Endothelial cell of umbilical vein (primary cell): ENCODE measurements at regions not wholly inside any gene's neighbourhood (a gene's known extent, or its start where the extent isn't known, plus 50 kb on each side); places are given as distances from the start of the nearest gene placed in this dataset.

ENCODE experiments used
- BruUV-seq: library from RNA; stranded (reverse); fragments of 400-500 nt; replicated peaks from 2 replicates; lab custom pipeline; 2021; lab: Mats Ljungman, UMichigan
- CTCF ChIA-PET: fragments of 300-600, 350-600 bp; sonication (Branson Sonifier 250); formaldehyde crosslinking; loops from one replicate; lab custom pipeline; 2021; ENCODE audit warnings: antibody characterized with exemption, inconsistent platforms; lab: Charles Lee
- POLR2A ChIA-PET: fragments of 300-600, 350-600 bp; sonication (Branson Sonifier 250); formaldehyde crosslinking; loops from one replicate; lab custom pipeline; 2021; ENCODE audit warnings: antibody characterized with exemption, inconsistent platforms; lab: Charles Lee
- DNase-seq: peaks from one replicate; pipeline ENCODE4 v3.0.0-alpha.2; 2011; ENCODE audit warnings: low read depth, low spot score
- FAIRE-seq: peaks from 2 replicates; lab custom pipeline; 2011; peaks lifted over from hg19 to GRCh38; lab: Jason Lieb, UNC
- H2AFZ ChIP-seq: 2 replicates; pipeline ENCODE4 v1.6.0; 2012; ENCODE audit warnings: low read depth, low read length, control low read depth, inconsistent platforms
- H3K27ac ChIP-seq: 2 replicates; pipeline ENCODE4 v1.5.1; 2011; ENCODE audit warnings: low read depth, mild to moderate bottlenecking, control low read depth, low read length, moderate library complexity; ENCODE audit not compliant: insufficient read depth
- H3K27me3 ChIP-seq, 2 experiments: 2 replicates each; pipeline versions ENCODE4 v1.6.0 to v1.6.1; 2011; ENCODE audit warnings: low read length in 2 of 2, mixed read lengths in 1 of 2; ENCODE audit not compliant: control insufficient read depth in 2 of 2, insufficient read depth in 2 of 2
- H3K36me3 ChIP-seq, 2 experiments: 2 replicates in 1 of 2; 3 replicates in 1 of 2; pipeline ENCODE4 v1.5.1; 2011; ENCODE audit warnings: low read length in 2 of 2, mild to moderate bottlenecking in 1 of 2, moderate library complexity in 1 of 2; ENCODE audit not compliant: control insufficient read depth in 2 of 2, insufficient read depth in 2 of 2; ENCODE audit errors: extremely low read depth in 1 of 2
- H3K4me1 ChIP-seq: 3 replicates; pipeline ENCODE4 v1.5.1; 2011; ENCODE audit warnings: mild to moderate bottlenecking, low read length; ENCODE audit not compliant: control insufficient read depth, insufficient read depth; ENCODE audit errors: extremely low read depth
- H3K4me2 ChIP-seq: 2 replicates; pipeline ENCODE4 v1.6.1; 2011; ENCODE audit warnings: low read length, control low read depth, mixed read lengths; ENCODE audit not compliant: insufficient read depth
- H3K4me3 ChIP-seq, 3 experiments: fragments of 200-600 bp in 1 of 3; sonication (generic), shearing (Covaris generic) in 1 of 3; replicated peaks in 1 of 3; 2 replicates each; pipeline ENCODE4 v1.5.1; 2011 to 2016; ENCODE audit warnings: control low read depth in 3 of 3, low read length in 3 of 3, mild to moderate bottlenecking in 2 of 3, inconsistent platforms in 1 of 3, low read depth in 1 of 3, moderate library complexity in 1 of 3; ENCODE audit not compliant: insufficient read depth in 1 of 3
- H3K79me2 ChIP-seq: 2 replicates; pipeline ENCODE4 v1.6.0; 2012; ENCODE audit warnings: low read length, inconsistent platforms; ENCODE audit not compliant: control insufficient read depth, insufficient read depth
- H3K9ac ChIP-seq: replicated peaks from 2 replicates; pipeline ENCODE3; 2011; ENCODE audit warnings: low read length, control low read depth; ENCODE audit not compliant: insufficient read depth; ENCODE audit errors: extremely low read depth
- H3K9me1 ChIP-seq: replicated peaks from 3 replicates; pipeline ENCODE4 v1.6.0; 2011; ENCODE audit warnings: mild to moderate bottlenecking, low read length; ENCODE audit not compliant: control insufficient read depth, insufficient read depth; ENCODE audit errors: extremely low read depth
- H3K9me3 ChIP-seq: replicated peaks from 2 replicates; pipeline ENCODE4 v1.5.1; 2012; ENCODE audit warnings: low read length, inconsistent platforms; ENCODE audit not compliant: control insufficient read depth, insufficient read depth
- H4K20me1 ChIP-seq: replicated peaks from 2 replicates; pipeline ENCODE3; 2011; ENCODE audit warnings: mild to moderate bottlenecking, low read length; ENCODE audit not compliant: control insufficient read depth, insufficient read depth; ENCODE audit errors: extremely low read depth
- CTCF ChIP-seq, 2 donors: IDR thresholded peaks; 1 replicate in 1 of 2; 2 replicates in 1 of 2; pipeline ENCODE4 v1.5.1; 2011; ENCODE audit warnings: low read length in 2 of 2, mild to moderate bottlenecking in 2 of 2, moderate library complexity in 2 of 2, control low read depth in 1 of 2, inconsistent platforms in 1 of 2, low read depth in 1 of 2; ENCODE audit not compliant: insufficient read depth in 1 of 2; ENCODE audit errors: extremely low read depth in 1 of 2
- EZH2 ChIP-seq: IDR thresholded peaks from 2 replicates; pipeline ENCODE4 v1.6.1; 2012; ENCODE audit warnings: borderline replicate concordance, low read depth, mild to moderate bottlenecking, moderate library complexity, low read length, inconsistent platforms; ENCODE audit not compliant: severe bottlenecking
- FOS ChIP-seq: IDR thresholded peaks from 2 replicates; pipeline ENCODE4 v1.6.1; 2011; ENCODE audit warnings: mild to moderate bottlenecking, low read length, moderate library complexity, borderline replicate concordance; ENCODE audit not compliant: insufficient read depth
- GATA2 ChIP-seq: IDR thresholded peaks from 2 replicates; pipeline ENCODE4 v1.7.0; 2011; ENCODE audit warnings: low read depth, mild to moderate bottlenecking, moderate library complexity, mixed read lengths, low read length; ENCODE audit not compliant: insufficient read length, insufficient read depth
- JUN ChIP-seq: IDR thresholded peaks from 2 replicates; pipeline ENCODE4 v1.6.1; 2011; ENCODE audit warnings: borderline replicate concordance, low read depth; ENCODE audit not compliant: insufficient read length, insufficient read depth
- MYC ChIP-seq: IDR thresholded peaks from one replicate; pipeline ENCODE4 v1.6.1; 2011; ENCODE audit warnings: mild to moderate bottlenecking, low read depth, low read length
- POLR2A ChIP-seq: IDR thresholded peaks from 2 replicates; pipeline ENCODE4 v1.6.1; 2012; ENCODE audit warnings: low read depth, mild to moderate bottlenecking, control low read depth, low read length
- POLR2AphosphoS5 ChIP-seq: IDR thresholded peaks from 2 replicates; pipeline ENCODE4 v1.6.1; 2012; ENCODE audit warnings: low read depth, mild to moderate bottlenecking, control low read depth, low read length, moderate library complexity; ENCODE audit not compliant: insufficient read depth
- dilution Hi-C: fragments of 300-500 bp; cut with MboI; formaldehyde crosslinking; loops from one replicate; pipeline ENCODE4 v1.15.0; 2019; ENCODE audit warnings: low sequenced_read_pairs; ENCODE audit not compliant: extremely low pct_ligation_motif_present
- intact Hi-C: fragments of 100-400 bp; cut with micrococcal nuclease; formaldehyde crosslinking; loops from one replicate; pipeline ENCODE4 v1.10.0; 2022
- TF ChIP-seq, protein P1 (sequence below): IDR thresholded peaks from 2 replicates; pipeline ENCODE4 v1.6.1; 2011; ENCODE audit not compliant: insufficient read depth, insufficient read length

- BruUV-seq, result no TSS peak
- H3K4me3 ChIP-seq, result no peak overlapping the region
- H3K9me3 ChIP-seq, result peaks cover 2% of the 10 kb centered on the region
- no peaks in the 10 kb centered on the region for H3K36me3 ChIP-seq
- no peaks in the 10 kb centered on the region for H3K4me1 ChIP-seq
- no peaks in the 10 kb centered on the region for H3K27me3 ChIP-seq
- FAIRE-seq (no peak), DNase-seq (no peak)
- no peak overlapping the region for H3K27ac ChIP-seq
- H3K79me2 ChIP-seq, result no peaks in the 10 kb centered on the region
- TF ChIP-seq FOS (no peak), JUN (no peak), EZH2 (no peak), CTCF (IDR thresholded peaks at IDR 0.05; ENCODE audit: extremely low read depth in 1 of 2, insufficient read depth in 1 of 2, low read depth in 1 of 2, low read length in 2 of 2) (no peak), GATA2 (no peak), POLR2AphosphoS5 (no peak), POLR2A (no peak), MYC (no peak)
- TF ChIP-seq, protein P1, sequence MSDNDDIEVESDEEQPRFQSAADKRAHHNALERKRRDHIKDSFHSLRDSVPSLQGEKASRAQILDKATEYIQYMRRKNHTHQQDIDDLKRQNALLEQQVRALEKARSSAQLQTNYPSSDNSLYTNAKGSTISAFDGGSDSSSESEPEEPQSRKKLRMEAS, result no peak
- H3K4me2 ChIP-seq, result no peak overlapping the region
- no peaks in the 10 kb centered on the region for H3K9me1 ChIP-seq
- H3K9ac ChIP-seq, result no peak overlapping the region
- no peaks in the 10 kb centered on the region for H4K20me1 ChIP-seq
- CTCF ChIA-PET, result no interaction called here
- dilution Hi-C loops (no loop called here), intact Hi-C loops (no loop called here)
- no peak overlapping the region for H2AFZ ChIP-seq
- POLR2A ChIA-PET, result no interaction called here
Observed at GRCh38 chr19:31511098-31511497, 161.9 kb upstream of the TSHZ3 start.
